ENCODE measurements at regions not wholly inside any gene's neighbourhood (a gene's known extent, or its start where the extent isn't known, plus 50 kb on each side); places are given as distances from the start of the nearest gene placed in this dataset.
"Not testable (repeated sequence)": the region's sequence is repeated elsewhere in the genome, so short reads cannot be mapped to it uniquely, and the experiment has no call there.

GRCh38 chr17:72565006-72565405 is 444.2 kb downstream of the SOX9 start:
- DNase-seq (ENCODE audit: low read depth in 2 of 2, low spot score in 1 of 2) = no peak

- DNase-seq (ENCODE audit: low read depth in 2 of 2, low spot score in 1 of 2) = no peak
Observed at GRCh38 chr17:72565758-72566157, 444.9 kb downstream of the SOX9 start.

- DNase-seq (ENCODE audit: low read depth in 2 of 2, low spot score in 1 of 2) = no peak
Observed at GRCh38 chr17:72566671-72567484, 446.1 kb downstream of the SOX9 start.

GRCh38 chr17:72567774-72568173 is 447.0 kb downstream of the SOX9 start:
- no peak for DNase-seq (ENCODE audit: low read depth in 2 of 2, low spot score in 1 of 2)

GRCh38 chr17:72569148-72569946 is 448.5 kb downstream of the SOX9 start:
- DNase-seq (ENCODE audit: low read depth in 2 of 2, low spot score in 1 of 2) = no peak

- DNase-seq (ENCODE audit: low read depth in 2 of 2, low spot score in 1 of 2) = no peak
Observed at GRCh38 chr17:72571813-72572396, 451.1 kb downstream of the SOX9 start.

- DNase-seq (ENCODE audit: low read depth in 2 of 2, low spot score in 1 of 2) = no peak
Observed at GRCh38 chr17:72572604-72573491, 452.0 kb downstream of the SOX9 start.

GRCh38 chr17:72573492-72573801 is 452.6 kb downstream of the SOX9 start:
- DNase-seq (ENCODE audit: low read depth in 2 of 2, low spot score in 1 of 2) = not testable (repeated sequence)

GRCh38 chr17:72574675-72575510 is 454.1 kb downstream of the SOX9 start:
- DNase-seq (ENCODE audit: low read depth in 2 of 2, low spot score in 1 of 2) = no peak

GRCh38 chr17:72575542-72576233 is 454.9 kb downstream of the SOX9 start:
- no peak for DNase-seq (ENCODE audit: low read depth in 2 of 2, low spot score in 1 of 2)

GRCh38 chr17:72576289-72576759 is 455.5 kb downstream of the SOX9 start:
- DNase-seq (ENCODE audit: low read depth in 2 of 2, low spot score in 1 of 2) = no peak

GRCh38 chr17:72578817-72579470 is 458.1 kb downstream of the SOX9 start:
- DNase-seq (ENCODE audit: low read depth in 2 of 2, low spot score in 1 of 2) = no peak

GRCh38 chr17:72579990-72580320 is 459.1 kb downstream of the SOX9 start:
- DNase-seq (ENCODE audit: low read depth in 2 of 2, low spot score in 1 of 2) = no peak

- no peak for DNase-seq (ENCODE audit: low read depth in 2 of 2, low spot score in 1 of 2)
Observed at GRCh38 chr17:72580321-72581127, 459.7 kb downstream of the SOX9 start.

- DNase-seq (ENCODE audit: low read depth in 2 of 2, low spot score in 1 of 2) = no peak
Observed at GRCh38 chr17:72587156-72587555, 466.3 kb downstream of the SOX9 start.

GRCh38 chr17:72587773-72588511 is 467.1 kb downstream of the SOX9 start:
- no peak for DNase-seq (ENCODE audit: low read depth in 2 of 2, low spot score in 1 of 2)

- DNase-seq (ENCODE audit: low read depth in 2 of 2, low spot score in 1 of 2) = no peak
Observed at GRCh38 chr17:72588561-72588960, 467.7 kb downstream of the SOX9 start.

GRCh38 chr17:72588961-72589360 is 468.1 kb downstream of the SOX9 start:
- no peak for DNase-seq (ENCODE audit: low read depth in 2 of 2, low spot score in 1 of 2)
